ENCODE measurements at regions not wholly inside any gene's neighbourhood (a gene's known extent, or its start where the extent isn't known, plus 50 kb on each side); places are given as distances from the start of the nearest gene placed in this dataset.

DNA sequence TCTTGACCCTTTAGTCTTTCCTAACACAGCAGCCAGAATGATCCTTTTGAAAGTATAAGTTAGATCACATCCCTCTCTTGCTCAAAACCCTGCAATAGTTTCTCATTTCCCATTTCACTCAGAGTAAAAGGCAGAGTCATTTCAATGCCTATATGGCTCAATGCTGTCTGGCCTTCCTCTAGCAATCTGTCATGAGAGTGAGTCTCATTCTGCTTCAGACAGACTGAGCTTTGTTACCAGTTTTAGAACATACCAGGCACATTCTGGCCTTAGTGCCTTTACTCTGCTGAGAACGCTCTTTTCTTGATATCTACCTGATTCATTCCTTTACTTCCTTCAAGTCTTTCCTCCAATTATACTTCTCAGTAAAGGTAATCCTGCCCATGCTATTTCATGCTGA, 372.8 kb upstream of the PKN2 start (continued):
- TF ChIP-seq ZNF263 (CRISPR knock-in tag; IDR thresholded peaks at IDR 0.05; ENCODE audit: low read depth) (no peak), ETV6 (CRISPR knock-in tag; IDR thresholded peaks at IDR 0.05) (no peak), MXD4 (CRISPR knock-in tag; IDR thresholded peaks at IDR 0.05; ENCODE audit: borderline replicate concordance) (no peak)

GRCh38 chr1:88311907-88312306, 372.2 kb upstream of the PKN2 start:
- ATAC-seq, result no peak

DNA sequence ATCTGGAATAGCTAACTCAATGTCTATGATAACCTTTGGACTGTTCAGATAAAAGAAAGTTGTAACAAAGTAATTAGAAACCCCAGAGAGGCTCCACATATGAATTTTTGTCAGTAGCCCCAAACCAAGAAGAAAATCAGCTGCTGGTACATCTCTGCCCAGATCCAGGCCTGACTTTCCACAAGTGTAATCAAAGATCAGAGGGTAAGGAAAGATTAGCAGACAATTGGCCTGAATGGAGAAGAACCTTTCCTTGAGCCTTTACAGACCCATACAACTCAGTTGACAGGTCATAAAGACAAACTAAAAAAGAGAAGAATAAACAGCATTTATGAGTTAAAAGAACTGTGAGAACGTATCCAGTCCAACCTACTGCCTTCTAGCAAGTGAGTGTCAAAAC, 366.7 kb upstream of the PKN2 start:
- no peak overlapping the region for H3K4me3 Mint-ChIP-seq
- CTCF ChIA-PET, result no interaction called here
- POLR2A ChIA-PET, result no interaction called here
- DNase-seq (ENCODE audit: low spot score), result no peak
- H3K36me3 Mint-ChIP-seq, result no peaks in the 10 kb centered on the region
- no peaks in the 10 kb centered on the region for H3K4me1 Mint-ChIP-seq
- no peaks in the 10 kb centered on the region for H3K27me3 Mint-ChIP-seq (ENCODE audit: low read depth)
- H3K9me3 Mint-ChIP-seq, result no peaks in the 10 kb centered on the region
- H3K27ac Mint-ChIP-seq, result no peak overlapping the region
- ATAC-seq, result no peak
- no peak for TF ChIP-seq ZNF317 (CRISPR knock-in tag; IDR thresholded peaks at IDR 0.05; ENCODE audit: borderline replicate concordance, low read depth)
- no peak for TF ChIP-seq ZNF281 (CRISPR knock-in tag; IDR thresholded peaks at IDR 0.05)
- no peak for TF ChIP-seq SMAD4 (CRISPR knock-in tag; IDR thresholded peaks at IDR 0.05)
- TF ChIP-seq ZNF423 (CRISPR knock-in tag; IDR thresholded peaks at IDR 0.05), result no peak
- TF ChIP-seq ZNF671 (CRISPR knock-in tag; IDR thresholded peaks at IDR 0.05), result no peak
- TF ChIP-seq ZNF138 (CRISPR knock-in tag; conservative IDR thresholded peaks at IDR 0.05), result no peak
- TF ChIP-seq JAZF1 (CRISPR knock-in tag; IDR thresholded peaks at IDR 0.05), result no peak
- TF ChIP-seq ATF3 (CRISPR knock-in tag; conservative IDR thresholded peaks at IDR 0.05), result no peak
- TF ChIP-seq TP53 (CRISPR knock-in tag; IDR thresholded peaks at IDR 0.05), result no peak
- TF ChIP-seq, protein P1, sequence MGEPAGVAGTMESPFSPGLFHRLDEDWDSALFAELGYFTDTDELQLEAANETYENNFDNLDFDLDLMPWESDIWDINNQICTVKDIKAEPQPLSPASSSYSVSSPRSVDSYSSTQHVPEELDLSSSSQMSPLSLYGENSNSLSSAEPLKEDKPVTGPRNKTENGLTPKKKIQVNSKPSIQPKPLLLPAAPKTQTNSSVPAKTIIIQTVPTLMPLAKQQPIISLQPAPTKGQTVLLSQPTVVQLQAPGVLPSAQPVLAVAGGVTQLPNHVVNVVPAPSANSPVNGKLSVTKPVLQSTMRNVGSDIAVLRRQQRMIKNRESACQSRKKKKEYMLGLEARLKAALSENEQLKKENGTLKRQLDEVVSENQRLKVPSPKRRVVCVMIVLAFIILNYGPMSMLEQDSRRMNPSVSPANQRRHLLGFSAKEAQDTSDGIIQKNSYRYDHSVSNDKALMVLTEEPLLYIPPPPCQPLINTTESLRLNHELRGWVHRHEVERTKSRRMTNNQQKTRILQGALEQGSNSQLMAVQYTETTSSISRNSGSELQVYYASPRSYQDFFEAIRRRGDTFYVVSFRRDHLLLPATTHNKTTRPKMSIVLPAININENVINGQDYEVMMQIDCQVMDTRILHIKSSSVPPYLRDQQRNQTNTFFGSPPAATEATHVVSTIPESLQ (CRISPR knock-in tag; IDR thresholded peaks at IDR 0.05), result no peak
- no peak for TF ChIP-seq ZNF416 (CRISPR knock-in tag; IDR thresholded peaks at IDR 0.05)
- no peak for TF ChIP-seq ZMAT4 (CRISPR knock-in tag; IDR thresholded peaks at IDR 0.05)
- TF ChIP-seq TEAD4 (CRISPR knock-in tag; IDR thresholded peaks at IDR 0.05), result no peak
- no peak for TF ChIP-seq OVOL2 (CRISPR knock-in tag; IDR thresholded peaks at IDR 0.05; ENCODE audit: borderline replicate concordance)
- TF ChIP-seq ZNF232 (CRISPR knock-in tag; IDR thresholded peaks at IDR 0.05), result no peak
- TF ChIP-seq CDX4 (CRISPR knock-in tag; IDR thresholded peaks at IDR 0.05; ENCODE audit: borderline replicate concordance), result no peak
- TF ChIP-seq FOXP1 (CRISPR knock-in tag; IDR thresholded peaks at IDR 0.05; ENCODE audit: borderline replicate concordance), result no peak

More at GRCh38 chr1:88311907-88312306, 372.2 kb upstream of the PKN2 start:
- ChIA-PET CTCF (no interaction called here), POLR2A (no interaction called here)
- Mint-ChIP-seq H3K4me1 (no peaks in the 10 kb centered on the region), H3K4me3 (no peak overlapping the region), H3K27me3 (ENCODE audit: low read depth) (no peaks in the 10 kb centered on the region), H3K9me3 (peaks cover 32% of the 10 kb centered on the region), H3K27ac (no peak overlapping the region), H3K36me3 (peaks cover 25% of the 10 kb centered on the region)
- no peak for DNase-seq (ENCODE audit: low spot score)
- TF ChIP-seq, protein P2, sequence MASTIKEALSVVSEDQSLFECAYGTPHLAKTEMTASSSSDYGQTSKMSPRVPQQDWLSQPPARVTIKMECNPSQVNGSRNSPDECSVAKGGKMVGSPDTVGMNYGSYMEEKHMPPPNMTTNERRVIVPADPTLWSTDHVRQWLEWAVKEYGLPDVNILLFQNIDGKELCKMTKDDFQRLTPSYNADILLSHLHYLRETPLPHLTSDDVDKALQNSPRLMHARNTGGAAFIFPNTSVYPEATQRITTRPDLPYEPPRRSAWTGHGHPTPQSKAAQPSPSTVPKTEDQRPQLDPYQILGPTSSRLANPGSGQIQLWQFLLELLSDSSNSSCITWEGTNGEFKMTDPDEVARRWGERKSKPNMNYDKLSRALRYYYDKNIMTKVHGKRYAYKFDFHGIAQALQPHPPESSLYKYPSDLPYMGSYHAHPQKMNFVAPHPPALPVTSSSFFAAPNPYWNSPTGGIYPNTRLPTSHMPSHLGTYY (CRISPR knock-in tag; IDR thresholded peaks at IDR 0.05), result no peak
- TF ChIP-seq ZNF671 (CRISPR knock-in tag; IDR thresholded peaks at IDR 0.05) (no peak), E2F5 (CRISPR knock-in tag; IDR thresholded peaks at IDR 0.05) (no peak), E2F1 (CRISPR knock-in tag; IDR thresholded peaks at IDR 0.05) (no peak)
